ENCODE measurements at regions not wholly inside any gene's neighbourhood (a gene's known extent, or its start where the extent isn't known, plus 50 kb on each side); places are given as distances from the start of the nearest gene placed in this dataset.

- no peak for TF ChIP-seq EP300 (IDR thresholded peaks at IDR 0.05)
- no peak for TF ChIP-seq CTCF (IDR thresholded peaks at IDR 0.05)
Measured at GRCh38 chr13:85543144-85543543, 256.1 kb downstream of the SLITRK6 start.

All from stomach (tissue), 4 donors.